DMS 273 (cell line): ENCODE measurements at regions not wholly inside any gene's neighbourhood (a gene's known extent, or its start where the extent isn't known, plus 50 kb on each side); places are given as distances from the start of the nearest gene placed in this dataset.
A peak's percentile ranks its signal among the peaks of the same experiment; 100 is the strongest.

ENCODE experiments used
- DNase-seq: peaks from one replicate; lab custom pipeline; 2025; ENCODE audit not compliant: unreplicated experiment; lab: John Stamatoyannopoulos, UW

DNA sequence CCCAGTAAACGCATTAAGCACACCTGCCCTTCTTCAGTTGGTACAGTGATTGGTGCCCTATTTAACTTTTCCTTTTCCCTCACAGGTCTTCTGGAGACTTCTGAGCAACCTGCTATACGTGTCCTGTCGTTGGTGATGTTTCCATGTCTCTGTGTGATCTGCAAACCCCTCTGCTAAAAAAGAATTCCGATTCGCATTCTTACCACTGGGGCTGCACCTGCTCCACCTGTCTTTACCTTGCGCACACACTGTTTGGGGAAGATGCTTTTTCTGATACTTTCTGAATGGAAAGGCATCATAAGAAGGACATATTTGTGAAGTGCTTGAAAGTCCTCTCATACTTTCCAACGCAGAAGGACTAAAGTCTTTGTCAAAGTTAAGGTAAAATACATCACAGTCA is 323.9 kb upstream of the SOX11 start:
- DNase-seq = no peak

DNA sequence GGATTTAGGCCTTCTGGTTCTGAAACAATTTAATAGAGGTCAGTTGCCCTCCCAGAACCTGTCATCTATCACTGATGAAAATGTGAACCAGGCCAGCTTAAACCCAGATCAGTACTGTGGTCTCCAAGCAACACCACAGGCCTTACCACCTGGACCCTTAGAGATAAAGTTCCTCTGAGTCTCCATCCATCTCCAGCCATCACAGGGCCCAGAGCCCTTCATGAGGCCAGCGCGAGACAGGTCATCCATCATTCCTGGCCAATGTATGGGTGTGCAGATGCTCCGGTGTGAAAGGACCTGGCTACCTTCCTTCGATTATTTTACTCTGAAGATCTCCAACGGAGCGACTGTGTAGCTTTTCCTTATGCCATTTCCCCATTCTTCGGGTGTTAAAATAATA is 322.7 kb upstream of the SOX11 start:
- no peak for DNase-seq

DNA sequence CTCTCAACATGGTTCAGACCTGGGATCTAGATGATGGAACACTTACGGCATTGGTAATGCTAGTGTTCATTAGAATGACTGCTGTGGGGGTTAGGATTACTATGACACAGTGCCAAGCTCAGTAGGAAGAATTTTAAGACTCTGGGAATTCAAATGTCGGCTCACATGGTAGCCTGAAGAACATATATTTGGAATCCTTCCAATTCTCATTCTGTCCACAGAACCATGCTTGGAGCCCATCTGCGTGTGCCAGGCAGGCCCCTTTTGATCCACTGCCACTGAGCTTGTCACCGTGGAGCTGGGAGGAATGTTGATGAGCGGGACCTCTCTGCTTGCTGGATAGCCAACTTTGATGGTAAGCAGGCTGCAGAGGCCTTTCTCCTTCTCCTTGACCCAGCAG is 322.0 kb upstream of the SOX11 start:
- no peak for DNase-seq

DNA sequence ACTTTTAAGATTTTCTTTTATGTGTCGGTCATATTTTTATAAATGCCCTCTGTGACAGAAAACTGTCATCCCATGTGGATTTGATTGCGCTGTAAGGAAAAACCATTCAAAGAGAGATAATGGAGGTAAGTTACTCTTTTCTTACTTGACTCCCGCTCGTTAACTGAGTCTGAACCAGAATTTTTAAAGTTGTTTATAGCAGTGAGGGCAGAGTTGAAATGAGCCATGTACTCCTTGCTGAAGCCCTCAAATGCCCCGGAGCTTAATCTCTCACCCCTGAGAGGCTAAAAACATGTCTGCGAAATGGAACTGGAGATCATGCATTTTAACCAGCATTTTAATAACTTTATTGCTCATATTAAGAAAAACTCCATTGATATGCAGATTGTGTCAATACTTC is 320.0 kb upstream of the SOX11 start:
- DNase-seq = no peak

DNA sequence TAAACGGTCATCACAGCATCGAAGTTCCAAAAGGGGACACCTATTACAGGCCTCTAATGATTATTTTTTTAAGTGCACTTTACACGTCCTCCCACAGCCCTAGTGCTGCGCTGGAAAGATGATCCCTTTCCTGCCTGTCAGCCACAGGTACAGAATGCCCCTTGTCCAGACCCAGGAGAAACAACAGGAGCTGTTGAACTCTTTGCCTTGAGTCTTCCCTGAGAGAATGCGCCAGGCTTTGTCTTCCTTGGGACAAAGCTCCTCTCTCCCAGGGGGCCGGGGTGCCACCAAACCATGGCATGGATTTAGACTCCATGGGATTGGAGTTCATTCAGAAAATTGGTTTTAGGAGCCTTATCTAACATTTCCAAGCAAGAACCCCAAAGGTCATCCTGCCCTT is 319.0 kb upstream of the SOX11 start:
- peak; percentile 22 for DNase-seq

DNA sequence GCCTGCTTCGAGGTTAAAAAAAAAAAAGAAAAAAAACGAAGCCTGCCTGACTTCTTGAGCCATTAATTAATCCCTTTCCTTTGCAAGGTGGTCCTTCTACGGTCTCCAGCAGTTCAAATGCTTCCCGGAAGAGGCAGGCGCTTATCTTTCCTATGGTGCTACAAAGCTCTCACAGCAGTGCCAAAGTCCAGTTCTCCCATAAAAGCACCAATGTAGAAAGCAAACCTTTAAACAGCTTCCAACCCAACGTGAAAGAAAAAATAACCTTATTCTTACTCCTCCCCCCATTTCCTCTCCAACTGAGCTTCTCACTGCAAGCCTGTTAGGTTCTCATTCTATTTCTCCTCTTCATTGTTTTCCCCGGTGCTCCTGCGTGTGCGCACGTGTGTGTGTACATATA is 317.4 kb upstream of the SOX11 start:
- no peak for DNase-seq

DNA sequence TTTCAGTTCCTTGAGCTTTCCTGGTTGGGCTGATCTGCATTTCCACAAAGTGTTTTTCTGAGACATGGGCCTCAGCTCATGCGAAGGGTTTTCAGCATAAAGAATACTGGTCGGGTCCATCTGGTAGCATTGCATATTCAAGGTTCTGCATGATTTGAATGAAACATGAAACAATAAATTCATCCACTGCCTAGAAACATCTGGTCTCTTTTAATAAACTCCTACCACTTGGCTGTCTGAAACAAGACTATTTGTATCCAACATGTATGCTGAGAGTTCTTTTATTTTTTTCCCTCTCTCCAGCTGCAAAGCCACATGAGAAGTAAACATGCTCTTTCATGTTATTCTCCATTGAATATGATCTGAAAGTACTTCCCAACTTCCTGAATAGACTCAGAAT is 314.9 kb upstream of the SOX11 start:
- peak; percentile 26 for DNase-seq

DNA sequence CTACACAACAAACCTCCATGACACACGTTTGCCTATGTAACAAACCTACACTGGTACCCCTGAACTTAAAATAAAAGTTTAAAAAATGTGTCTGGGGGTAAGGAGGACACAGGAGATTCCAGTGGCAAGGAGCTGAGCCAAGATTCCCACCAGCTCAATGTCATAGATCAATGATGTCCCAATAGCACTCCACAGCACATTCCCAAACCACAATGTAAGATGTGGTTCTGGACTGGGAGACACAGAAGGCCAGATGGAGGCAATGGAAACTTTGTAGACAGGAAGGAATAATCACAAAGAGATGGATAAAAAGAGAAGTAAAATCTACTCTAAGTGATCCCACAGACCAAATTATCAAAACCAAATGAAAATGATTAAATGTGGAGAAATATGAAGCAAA is 312.4 kb upstream of the SOX11 start:
- no peak for DNase-seq

DNA sequence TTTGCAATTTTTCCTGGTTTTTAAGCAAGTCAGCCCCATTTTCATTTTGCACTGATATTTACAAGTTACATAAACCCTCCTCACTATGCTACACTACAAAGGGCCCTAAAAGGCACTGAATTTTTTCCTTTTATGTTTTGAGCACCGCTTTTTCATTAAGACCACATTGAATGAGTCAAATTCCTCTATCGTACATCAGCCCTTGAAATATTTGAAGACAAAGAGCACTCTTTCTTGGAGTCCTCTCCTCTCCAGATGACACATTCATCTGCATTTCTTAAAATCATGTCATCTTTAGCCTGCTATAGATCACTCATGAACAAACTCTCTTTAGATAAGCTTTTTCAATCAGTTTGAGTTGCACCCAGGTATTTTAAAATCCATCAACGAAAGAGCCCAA is 306.6 kb upstream of the SOX11 start:
- no peak for DNase-seq

DNA sequence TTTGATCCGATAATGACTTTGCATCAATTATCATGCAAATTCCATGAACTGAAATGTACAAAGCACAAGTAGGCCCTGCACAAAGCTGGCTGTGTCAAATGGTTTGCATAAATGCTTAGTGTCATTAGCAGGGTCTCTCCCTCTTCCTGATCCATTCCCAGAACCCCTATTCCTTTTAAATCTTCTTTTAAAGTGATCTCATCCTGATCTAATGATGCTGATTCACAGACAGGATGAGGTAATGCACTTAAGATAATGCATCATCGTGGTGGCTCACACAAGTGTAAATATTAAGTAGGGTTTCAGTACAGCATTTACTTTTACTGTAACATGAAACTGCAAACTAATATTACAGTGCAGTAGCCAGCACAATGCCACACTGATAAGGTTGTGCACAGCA is 304.8 kb upstream of the SOX11 start:
- DNase-seq = no peak

DNA sequence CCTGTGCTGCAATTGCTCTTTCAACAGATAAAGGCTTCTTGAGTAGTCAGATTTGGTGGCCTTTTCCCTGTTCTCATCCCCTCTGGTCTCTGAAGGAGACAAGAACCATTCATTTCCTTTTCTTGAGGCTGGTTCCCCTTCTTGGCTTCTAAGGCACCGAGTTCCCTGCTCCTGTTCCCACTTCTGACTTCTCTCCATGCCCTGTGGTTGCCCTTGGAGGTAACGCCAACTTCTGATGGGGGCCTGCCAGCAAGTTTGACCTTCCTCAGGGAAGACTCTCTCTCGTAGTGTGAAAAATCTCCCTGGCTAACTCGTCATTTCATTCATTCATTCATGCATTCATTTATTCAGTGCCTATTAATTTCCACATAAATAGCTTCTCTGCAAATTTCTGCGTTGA is 302.4 kb upstream of the SOX11 start:
- no peak for DNase-seq

DNA sequence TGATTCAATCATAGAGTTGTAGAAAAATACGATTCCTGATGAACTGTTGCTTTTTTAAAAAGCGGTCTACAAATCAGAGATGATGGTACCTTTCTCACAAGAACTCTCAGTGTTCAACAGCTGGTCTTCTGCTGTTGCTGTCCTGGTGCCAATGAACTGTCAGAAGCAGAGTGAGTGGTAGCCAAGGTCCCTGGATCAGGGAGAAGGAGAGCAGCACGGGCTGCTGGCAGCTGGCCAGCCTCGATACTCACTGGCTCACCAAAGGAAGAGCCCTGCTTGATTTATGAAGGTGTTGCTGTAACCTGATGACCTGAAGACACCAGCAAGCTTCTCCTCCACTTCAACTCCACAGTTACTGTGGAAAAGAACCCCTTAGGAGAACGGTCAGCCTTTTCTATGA is 300.8 kb upstream of the SOX11 start:
- peak; percentile 83 for DNase-seq

DNA sequence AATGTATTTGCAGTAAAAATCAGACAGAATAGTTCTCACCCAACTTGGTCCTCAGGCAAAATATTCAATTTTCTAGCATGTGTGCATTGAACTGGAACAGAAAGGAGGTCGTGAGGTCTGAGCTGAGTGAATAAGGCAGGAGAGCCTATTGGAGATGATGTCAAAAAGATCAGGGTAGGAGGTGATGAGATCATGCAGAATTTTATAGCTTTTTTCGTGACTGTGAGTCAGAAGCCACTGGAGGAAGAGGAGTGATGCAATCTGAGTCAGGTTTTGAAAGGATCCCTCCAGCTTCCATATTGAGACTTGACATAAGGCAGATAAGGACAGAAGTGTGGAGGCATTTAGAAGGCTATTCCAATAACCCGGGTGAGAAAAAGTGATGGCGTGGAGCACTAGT is 299.5 kb upstream of the SOX11 start:
- DNase-seq = peak; percentile 3

DNA sequence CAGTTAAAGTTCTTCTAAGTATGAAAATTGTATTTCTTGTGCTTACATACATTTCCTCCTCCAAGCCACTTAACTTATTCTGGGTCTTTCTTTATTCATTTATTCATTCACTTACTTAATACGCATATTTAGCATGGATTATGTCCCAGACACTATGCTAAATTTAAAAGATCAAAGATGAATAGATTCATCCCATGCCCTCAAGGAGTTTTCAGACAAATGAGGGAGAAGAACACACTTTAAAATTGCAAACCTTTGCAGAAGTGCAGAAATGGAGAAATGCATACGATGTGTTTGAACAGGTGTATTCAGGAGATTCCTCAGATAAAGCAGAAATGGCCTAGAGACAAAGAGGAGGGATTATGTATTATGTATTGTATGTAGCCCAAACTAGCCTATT is 298.7 kb upstream of the SOX11 start:
- no peak for DNase-seq

DNA sequence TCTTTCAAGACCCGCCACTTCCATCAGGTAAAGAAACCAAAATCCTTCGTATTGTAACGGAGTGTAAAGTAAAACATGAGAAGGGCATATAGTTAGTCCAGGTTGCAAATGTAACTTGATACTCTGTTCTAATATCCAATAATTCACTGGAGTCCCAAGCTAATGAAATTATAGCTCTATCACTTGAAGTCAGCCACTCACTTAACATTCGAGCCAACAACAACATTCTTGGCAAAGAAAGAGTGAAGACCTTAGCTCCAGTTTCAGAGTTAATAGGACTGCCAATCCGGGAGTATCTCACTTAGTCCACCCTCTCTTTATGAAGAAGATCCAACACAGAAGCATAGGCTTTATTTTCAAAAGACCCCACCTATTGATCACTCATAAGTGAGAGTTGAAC is 298.0 kb upstream of the SOX11 start:
- no peak for DNase-seq

DNA sequence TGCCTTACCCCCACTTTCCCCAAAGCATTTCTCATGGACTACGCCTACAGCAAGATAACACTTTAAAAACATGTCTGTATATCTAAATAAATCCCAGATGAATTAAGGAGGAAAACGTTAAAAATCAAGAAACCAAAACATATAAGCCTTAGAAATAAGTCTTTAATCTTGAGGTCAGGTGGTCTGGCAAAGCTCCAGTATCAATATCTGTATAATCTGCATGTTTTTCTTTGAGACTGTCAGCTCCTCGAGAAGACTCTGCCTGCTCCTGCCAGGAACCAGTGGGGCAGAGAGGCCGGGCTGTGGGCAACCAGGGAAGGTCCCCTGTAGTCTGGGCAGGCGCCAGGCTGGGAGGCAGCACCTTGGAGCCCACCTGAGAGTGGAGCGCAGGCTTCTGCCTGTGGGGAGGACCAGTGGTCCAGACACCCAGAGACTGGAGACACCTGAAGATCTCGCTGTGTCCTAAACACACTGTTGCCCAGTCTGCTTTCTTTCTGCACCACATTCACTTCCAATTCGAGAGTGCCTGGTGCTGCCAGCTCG is 291.0 kb upstream of the SOX11 start:
- no peak for DNase-seq

DNA sequence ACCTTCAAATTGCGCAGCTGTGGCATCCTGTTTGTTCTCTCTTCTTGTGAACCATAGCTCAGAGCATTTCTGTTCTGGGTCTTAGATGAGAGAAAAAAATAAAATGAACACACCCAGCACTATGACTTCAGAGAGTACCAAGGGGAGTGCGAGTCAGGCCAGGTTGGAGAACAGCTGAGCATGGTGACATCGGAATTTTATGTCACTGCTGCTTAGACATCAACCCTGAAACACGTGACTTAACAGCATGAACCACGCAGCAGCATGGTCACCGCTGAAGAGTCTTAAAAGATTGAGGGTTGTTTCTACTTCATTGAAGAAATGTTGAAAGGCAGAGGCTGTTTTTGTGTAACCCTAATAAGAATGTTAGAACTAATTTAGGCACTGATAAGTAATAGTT is 288.8 kb upstream of the SOX11 start:
- no peak for DNase-seq

DNA sequence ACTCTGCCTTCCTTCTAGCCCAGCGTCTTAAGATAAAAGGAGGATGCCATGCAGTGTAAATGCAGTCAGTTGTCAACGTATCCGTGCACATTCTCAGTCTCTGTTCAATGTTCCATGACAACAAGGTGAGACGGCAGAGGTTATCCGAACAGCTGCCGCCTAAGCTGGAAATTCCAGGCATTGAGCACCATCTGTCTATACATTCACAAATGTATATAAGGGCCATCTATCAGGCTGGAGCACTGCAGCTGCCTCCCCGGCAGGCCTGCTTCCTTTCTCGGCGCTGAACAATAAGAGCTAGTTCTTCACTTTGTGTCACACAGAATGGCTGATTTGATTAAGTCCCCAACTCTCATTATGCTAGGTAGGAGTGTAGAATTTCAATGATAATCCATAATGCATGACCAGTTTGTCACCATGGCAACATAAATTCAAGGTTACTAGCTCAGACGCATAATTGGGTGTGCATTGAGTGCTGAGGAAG is 282.2 kb upstream of the SOX11 start:
- peak; percentile 66 for DNase-seq

DNA sequence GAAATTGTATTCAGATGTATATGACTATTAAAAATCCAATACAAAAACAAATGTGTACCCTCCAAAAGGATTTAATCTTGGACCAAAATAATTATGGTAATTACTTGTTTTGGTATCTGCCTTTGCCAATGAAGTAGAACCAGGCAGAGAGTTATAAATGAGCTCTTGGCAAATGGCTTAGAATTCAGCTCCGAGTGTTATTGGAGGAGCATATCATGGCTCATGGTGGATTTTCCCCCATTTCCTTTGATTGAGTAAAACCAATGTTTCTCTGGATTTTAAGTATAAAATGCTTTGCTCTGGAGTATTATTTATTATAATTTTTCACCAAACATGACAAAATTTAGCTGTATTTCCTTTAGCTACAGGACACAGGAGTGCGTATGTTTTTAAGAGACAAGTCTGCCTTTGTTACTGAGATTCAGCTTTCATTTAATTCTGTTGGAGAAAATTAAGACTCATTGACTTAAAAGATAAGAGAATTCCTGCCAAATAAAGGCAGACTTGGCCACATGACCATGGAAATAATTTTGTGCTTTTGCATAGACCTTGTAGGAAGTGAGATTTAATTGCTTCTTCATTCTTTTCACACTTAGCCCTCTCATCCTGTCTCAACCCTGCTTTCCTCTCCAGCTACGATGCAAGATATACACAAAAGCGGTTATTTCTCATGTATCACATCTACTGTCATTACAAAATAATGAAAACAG is 281.0 kb upstream of the SOX11 start:
- no peak for DNase-seq

DNA sequence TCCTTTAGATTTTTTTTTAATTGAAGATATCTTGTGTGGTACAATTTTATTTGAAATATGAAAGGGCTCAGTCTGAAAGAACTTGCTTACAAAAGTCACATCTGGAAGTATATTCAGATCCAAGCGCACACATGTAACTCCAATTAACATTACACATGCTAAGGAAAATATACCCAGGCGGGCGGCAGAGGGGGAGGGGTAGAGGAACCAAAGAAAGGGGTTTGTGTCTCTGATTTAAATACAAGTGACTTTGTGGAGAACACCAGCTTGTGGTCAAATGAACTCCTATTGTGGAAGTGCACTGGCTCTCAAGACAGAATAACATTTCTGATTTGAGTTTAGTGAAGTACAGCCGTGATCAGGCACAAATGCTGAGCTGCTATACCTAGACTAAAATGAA is 280.2 kb upstream of the SOX11 start:
- DNase-seq = no peak

DNA sequence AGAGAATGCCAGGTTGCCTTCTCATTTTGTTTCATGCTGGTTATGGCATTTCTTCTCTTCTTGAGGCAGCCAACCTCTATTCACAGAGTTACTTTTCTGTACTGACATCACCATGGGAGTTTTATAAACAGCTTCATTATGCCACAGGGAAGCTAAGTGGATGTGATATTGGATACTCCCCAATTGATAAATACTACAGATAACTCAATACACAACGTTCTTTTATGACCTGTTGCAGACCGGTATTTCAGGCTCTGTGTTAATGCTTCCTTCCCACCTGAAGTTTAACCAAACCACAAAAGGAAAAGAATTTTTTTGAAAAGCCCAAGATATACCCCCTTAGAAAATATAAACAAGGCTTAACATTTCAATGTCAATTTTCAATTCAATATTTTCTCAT is 258.3 kb upstream of the SOX11 start:
- DNase-seq = no peak

DNA sequence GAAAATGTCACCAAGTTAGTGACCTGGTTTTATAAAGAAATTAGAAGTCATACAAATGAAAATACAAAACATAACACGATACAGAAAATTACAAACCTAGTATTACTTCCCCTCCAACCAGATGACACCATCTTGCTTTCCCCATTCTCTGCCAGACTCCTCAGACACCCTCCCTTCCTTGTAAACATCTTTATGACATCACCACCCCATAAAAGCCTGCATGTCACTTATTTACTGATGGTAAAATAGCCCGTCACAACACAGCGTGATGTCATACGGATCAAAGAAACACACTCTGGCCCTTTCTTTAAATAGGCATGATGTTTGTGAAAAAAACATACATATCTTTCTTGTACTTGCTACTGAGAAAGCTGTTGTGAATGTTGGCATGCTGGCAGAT is 254.8 kb upstream of the SOX11 start:
- no peak for DNase-seq

DNA sequence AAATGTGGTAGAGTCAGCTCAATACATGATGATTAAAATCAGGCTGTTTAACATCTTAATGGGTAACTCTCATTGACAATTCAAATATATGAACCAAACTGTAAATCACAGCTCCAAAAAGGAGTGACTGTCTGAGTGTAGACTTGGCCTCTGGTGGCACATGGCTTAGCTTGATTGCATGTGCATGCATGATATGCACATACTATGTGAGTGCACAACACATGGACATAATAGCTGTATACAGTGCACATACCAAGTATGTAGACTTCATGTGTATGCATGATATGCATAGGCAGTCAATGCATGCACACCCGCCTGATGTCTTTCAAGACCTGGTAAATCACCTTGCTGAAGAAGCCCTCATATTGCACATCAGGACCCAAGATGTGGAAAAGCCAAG is 252.0 kb upstream of the SOX11 start:
- no peak for DNase-seq
